ENCODE measurements at regions not wholly inside any gene's neighbourhood (a gene's known extent, or its start where the extent isn't known, plus 50 kb on each side); places are given as distances from the start of the nearest gene placed in this dataset.

DNA sequence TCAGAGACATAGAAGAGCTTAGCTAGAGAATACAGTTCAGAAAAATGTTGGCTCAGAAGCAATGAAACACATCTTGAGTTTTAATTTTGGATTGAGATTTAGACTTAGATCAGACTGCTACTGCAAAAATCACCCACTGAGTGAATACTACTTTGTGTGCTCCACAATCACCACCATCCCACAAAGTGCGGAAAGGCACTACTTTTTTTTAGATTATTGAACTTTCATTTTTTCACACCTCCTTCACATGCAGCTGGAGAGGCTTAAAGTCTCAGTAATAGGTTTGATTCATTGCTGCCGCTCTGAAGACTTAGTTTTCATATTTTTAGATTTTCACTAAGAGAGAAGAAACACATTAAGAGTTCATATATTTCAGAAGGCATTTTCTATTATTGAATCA, 289.9 kb upstream of the PRR20A start:
- DNase-seq, result no peak

DNA sequence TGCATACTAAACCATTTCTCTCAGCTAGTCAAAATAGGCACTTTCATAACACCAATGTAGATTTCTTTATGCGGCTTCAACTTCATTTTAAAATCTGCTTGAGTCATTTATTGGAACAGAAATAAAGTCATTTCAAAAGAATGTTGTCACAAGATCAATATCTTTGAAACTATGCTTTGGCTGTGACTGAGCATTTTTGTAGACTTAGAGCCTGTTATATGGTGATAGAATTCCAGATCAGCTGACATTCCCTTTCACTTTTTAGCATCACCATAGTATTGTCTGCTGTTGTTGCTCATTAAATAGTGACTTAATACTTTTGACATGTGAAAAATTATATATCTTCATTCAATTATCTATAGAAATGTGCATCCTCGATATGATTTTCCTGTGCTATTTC, 279.2 kb upstream of the PRR20A start:
- DNase-seq, result no peak

DNA sequence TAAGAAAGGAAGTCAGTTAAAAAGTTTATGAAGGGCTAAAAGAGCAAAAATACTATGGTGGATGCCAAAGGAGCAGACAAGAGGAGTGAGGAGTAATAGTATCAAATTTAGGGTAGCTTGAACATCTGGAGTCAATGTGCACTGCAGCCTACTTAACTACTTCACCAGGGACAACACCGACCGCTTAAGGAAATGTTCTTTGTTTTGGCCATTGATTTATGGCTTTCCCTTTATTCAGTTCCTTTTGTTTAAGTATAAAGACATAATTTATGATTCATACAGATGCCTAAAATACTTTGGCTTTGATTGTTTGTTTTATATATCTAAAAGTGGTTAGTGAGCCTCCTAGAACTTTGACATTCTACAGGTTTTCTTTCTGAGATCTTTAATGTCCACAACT, 276.3 kb upstream of the PRR20A start:
- DNase-seq, result no peak

DNA sequence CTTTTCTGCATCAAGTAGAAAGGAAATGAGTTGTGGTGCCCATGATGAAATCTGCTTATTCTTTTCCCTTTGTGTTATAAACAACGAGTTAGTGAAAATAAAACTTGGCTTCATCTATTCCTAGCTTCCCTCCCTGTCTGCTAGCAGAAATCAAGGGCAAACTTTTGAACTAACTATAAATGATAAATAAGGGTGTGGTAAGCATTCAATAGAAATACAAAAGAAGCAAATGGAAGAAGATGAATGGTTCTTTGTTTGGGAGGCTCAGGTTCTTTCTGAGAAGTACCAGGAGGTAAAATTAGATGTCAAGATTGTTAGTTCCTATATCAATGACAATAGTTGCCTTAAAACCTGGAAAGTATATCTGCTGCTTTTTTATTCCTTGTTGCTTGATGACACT, 275.3 kb upstream of the PRR20A start:
- no peak for DNase-seq

DNA sequence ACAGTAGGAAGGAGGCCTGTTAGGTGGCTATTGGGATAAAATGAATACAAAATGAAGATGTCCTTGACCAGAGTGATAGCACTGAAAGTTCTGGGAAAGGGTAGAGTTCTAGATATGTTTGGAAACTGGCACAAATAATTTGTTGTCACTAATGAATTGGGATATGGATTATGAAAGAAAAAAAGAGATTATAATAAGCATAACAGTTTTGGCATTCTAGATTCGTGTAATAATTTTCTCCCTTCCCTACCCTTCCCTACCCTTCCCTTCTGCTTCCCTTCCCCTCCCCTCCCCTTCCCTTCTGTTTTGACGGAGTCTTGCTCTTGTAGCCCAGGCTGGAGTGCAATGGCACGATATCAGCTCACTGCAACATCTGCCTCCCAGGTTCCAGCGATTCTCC, 271.0 kb upstream of the PRR20A start:
- no peak for DNase-seq

DNA sequence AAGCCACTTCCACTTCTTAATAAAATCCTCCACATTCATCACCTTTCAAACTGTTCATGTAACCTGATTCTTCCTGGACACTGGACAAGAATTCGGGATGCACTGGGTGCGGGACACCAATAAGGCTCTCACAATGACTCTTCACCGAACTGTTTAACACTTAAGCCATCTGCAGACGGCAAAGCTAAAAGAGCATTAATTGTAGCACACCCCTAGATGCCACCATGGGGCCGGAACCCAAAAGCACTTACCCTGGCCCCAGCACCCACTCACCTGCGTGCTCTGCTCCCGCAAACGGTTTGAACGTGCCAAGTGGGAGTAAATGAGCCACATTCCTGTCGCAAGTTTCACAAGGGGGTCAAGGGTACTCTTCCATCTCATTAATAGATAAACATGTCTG, 254.3 kb upstream of the PRR20A start:
- DNase-seq, result no peak

DNA sequence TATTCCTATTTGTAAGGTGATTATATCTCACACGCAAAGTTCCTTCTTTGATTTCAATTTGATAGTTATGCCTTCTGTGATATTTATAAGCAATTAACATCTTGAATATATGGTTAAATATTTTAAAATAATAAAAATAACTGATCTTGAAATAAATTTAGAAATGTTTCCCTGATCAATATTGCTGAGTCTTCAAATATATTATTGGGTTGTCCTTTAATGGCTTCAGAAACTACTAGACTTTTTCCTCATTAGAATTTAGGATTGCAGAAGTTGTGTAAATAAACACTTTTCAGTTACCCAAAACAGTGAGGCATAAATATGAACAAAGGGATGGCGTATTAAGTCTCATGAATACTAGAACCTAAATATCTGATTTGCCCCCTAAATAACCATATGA, 252.3 kb upstream of the PRR20A start:
- no peak for DNase-seq

DNA sequence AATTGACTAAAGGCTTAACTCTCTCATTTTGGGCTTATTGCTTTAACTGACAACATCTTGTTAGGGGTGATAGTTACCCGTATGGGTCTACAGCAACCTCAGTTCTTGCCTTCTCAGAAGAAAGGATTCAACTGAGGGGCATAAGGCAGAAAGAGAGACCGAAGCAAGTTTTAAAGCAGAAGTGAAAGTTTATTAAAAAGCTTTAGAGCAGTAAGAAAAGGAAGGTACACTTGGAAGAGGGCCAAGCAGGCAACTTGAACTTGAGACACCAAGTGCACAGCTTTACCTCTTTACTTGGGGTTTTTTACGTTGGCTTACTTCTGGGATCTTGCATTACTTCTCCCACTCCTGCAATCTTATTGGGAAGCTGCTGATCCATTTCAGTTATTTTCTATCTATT, 246.9 kb upstream of the PRR20A start:
- no peak for DNase-seq

DNA sequence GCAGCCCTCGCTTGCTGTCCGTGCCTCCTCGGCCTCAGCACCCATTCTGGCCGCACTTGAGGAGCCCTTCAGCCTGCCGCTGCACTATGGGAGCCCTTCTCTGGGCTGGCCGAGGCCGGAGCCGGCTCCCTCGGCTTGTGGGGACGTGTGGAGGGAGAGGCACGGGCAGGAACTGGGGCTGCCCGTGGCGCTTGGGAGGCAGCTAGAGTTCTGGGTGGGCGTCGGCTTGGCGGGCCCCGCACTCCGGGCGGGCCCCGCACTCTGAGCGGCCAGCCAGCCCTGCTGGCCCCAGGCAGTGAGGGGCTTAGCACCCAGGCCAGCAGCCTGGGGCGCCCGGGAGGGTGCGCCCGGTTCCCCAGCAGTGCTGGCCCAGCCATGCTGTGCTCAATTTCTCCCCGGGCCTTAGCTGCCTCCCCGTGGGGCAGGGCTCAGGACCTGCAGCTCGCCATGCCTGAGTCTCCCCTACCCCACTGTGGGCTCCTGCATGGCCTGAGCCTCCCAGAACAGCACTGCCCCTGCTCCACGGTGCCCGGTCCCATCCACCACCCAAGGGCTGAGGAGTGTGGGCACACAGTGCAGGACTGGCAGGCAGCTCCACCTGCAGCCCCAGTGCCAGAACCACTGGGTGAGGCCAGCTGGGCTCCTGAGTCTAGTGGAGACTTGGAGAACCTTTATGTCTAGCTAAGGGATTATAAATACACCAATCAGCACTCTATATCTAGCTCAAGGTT, 240.0 kb upstream of the PRR20A start:
- DNase-seq, result no peak

DNA sequence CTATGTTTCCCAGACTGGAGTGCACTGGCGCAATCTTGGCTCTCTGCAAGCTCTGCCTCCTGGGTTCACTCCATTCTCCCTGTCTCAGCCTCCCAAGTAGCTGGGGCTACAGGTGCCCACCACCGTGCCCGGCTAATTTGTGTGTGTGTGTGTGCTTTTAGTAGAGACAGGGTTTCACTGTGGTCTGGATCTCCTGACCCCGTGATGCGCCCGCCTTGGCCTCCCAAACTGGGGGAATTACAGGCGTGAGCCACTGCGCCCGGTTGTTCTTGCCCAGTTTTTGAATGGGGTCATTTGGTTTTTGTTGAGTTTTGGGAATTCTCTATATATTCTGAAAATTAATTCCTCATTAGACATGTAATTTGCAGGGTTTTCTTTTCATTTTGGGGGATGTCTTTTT, 238.4 kb upstream of the PRR20A start:
- DNase-seq, result no peak

DNA sequence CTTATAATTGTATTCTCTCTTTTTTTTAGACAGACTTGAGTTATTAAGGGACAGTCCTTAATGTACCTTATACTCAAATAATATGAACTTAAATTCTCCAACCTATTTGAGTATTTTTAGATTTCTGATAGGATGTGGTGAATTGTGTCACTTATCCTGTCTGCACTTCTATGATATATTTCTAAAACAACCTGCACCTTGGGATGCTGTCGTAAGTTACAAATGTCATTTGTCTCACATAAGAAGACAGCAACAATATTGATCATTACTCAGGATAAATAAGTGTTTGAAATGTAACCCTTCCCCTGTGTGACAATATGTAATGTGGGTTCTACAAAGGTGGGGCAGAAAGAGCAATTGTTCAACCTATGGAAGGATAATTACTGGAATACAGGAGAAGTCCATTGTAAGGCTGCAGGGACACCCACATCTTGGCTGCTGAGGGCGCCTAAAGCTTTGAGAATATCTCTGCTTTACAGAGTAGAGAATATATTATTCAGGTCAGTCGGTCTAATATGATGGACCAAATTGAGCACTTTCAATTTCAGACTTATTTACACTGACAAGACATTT, 236.9 kb upstream of the PRR20A start:
- DNase-seq, result no peak

DNA sequence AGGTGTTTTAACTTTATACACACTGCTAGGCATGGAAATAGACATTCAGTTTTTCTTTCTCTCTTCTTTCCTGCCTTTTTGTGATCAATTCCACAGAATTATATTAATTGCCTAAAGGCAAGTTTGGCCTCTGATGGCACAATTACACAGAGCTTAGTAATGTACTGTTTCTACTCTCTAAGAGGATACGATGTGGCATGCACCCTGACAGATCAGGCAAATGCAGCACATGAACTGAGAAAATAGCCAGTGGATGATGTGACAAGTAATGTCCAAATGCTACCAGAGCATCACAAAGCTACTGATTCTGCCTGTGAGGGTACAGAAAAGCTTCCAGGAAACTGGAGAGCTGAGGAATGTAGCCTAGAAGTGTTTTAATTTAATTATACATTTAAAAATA, 233.8 kb upstream of the PRR20A start:
- peak; percentile 18 for DNase-seq

DNA sequence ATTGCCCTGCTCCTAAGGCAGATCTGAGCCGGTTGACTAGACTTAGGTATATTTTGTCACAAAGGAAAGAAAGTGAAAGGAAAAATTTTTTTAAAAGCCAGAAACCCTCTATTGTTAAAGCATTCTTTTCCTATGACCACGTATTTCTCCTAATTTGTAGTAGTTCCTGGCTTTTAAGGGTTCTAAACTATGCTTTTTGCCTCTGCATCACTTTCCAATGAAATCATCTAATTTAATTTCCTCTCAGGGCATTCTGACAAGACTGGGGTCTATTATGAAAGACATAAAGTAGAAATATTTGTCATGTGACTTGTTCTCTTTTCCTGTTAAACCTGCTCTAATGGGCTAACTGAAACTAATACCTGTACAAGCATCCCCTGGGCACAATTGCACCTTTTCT, 233.0 kb upstream of the PRR20A start:
- DNase-seq, result peak; percentile 24

DNA sequence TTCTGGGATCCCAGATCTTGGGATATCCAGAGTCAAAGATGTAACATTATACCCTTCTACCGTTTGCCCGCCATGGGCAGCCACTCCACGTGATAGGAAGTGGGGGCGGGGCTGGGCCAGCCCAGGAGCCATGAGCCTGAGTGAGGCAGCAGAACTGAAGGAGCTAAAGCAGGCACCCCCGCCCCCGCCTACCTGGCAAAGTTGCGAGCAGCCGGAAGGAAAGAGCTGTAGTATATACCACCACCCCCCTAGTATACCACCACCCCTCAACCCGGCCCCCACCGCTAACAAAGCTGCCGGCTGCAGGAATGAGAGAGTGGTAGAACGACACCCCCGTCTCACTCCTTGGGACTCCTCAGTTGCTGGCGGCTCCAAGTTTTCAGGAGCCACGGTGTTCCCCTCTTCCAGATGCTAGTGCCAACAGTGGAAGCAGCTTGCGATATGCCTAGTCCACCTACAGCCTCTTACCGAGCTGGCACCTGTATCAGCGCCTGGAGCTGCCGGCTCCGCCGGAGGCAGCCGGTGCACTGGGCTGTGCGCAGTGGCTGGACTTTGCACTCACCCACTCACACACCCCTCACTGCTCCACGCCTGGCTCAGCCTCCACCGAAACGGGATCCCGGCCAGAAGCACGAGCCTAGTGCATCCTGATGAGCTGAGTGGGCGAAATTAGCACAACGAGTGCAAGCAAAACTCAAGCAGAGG, 230.7 kb upstream of the PRR20A start:
- DNase-seq, result no peak

DNA sequence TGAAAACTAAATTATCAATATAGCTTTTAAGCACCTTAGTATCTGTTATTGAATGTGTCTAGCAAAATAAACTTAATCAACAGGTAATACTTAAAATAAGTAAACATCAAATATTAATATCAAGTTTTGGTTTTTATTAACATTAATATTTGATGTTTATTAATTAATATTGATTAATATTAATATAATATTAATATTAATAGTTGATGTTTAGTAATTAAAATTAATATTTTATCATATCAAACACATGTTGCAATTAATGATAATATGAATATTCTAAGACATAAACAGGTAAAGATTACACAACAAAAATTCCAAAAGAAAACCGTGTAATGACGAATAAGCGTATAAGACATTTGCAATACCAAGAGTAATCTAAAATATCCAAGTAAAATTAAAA, 222.8 kb upstream of the PRR20A start:
- DNase-seq, result no peak

DNA sequence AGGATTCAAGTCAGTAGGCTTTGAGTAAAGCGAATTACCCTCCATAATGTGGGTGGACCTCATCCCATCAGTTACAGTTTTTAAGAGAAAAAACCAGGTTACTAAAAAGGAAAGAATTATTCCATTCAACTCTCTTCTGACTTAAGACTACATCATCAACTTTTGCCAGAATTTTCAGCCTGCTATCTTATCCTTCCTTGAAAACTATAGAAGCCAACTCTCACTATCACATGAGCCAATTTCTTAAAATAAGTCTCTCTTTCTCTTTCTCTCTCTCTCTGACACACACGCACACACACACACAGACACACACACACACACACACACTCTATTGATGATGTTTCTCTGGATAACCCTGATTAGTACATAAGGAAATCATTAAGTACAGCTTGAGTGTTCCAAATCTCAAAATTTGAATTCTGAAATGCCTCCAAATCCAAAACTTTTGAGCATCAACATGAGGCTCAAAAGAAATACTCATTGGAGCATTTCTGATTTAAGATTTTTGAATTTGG, 217.0 kb upstream of the PRR20A start:
- no peak for DNase-seq

DNA sequence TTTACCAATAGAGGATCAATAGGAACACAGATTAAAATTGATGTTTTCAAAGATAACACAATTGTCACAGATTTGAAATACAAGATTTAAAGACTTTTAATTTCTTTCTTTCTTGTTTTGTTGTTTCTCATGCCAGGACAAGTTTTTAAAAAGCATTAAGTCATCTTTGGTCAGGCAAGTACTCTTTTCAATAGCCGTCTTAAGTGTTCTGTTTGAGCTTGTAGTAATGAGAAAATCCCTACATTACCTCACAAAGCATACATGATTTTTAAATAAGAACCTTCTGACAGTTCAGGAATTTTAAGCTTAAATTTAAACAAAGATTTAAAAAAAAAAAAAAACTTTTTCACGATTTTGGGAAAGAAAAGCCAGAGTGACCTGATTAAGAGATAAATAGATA, 216.3 kb upstream of the PRR20A start:
- DNase-seq, result no peak

DNA sequence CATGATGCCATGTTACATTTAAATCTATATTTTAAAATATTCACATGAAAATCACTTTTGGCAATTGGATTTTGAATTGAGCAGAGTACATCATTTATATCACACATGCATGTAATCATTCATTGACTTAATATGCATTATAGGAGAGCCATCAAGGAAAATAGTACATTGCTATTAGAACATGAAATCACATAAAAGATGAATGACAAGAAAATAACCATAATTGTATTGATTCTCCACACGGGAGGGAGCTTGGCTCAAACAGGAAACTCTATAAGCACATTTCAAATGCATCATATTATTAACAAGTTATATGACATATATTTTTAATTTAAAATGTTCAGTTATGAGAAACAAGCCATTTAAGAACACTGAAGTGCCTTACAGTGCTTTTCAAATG, 208.6 kb upstream of the PRR20A start:
- no peak for DNase-seq

DNA sequence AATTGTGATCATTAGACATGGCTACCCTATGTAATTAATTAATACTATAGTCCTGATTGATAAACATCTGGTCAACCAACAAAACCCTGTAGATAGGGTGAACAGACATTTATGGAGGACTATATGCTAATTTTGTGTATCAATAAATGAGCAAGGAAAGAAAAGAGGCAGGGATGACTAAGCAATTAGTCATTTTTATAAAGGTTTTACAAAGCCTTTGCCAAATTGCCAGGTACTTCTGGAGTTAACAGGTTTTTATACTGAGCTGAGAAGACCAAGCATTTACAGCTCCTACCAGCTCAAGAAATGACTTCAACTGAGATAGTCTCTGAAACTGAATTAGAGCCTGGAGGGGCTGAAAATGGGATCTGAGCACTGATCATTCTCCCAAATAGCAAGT, 186.8 kb upstream of the PRR20A start:
- DNase-seq, result no peak

DNA sequence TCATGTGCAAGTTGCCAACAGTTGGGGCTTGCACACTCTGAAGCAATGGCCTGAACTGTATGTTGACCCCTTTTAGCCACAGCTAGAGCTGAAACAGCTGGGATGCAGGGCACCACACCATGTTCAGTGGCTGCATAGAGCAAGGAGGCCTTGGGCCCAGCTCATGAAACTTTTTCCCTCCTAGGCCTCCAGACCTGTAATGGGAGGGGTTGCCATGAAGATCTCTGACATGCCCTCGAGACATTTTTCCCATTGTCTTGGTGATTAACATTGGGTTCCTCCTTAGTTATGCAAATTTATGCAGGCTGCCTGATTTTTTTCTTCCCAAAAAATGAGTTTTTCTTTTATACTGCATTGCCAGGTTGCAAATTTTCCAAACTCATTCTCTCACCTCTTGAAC, 165.1 kb upstream of the PRR20A start:
- DNase-seq, result no peak

DNA sequence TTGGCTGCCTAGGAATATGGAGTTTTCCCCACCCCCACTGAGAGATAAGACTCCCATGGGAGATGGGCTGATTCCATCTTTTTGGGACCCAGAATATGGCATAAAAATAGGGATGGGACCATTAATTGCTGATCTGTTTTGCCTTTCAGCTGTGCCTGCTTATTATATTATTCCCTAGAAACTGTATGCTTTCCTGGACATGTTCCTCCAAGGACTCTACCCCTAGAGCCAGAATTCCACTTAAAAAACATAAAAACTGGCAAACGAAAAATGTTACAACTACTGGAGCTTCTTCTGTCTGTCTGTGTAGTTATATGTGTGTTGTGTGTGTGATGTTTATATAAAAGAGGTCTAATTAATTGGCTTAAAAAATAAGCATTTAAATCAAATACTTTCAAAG, 159.9 kb upstream of the PRR20A start:
- no peak for DNase-seq

DNA sequence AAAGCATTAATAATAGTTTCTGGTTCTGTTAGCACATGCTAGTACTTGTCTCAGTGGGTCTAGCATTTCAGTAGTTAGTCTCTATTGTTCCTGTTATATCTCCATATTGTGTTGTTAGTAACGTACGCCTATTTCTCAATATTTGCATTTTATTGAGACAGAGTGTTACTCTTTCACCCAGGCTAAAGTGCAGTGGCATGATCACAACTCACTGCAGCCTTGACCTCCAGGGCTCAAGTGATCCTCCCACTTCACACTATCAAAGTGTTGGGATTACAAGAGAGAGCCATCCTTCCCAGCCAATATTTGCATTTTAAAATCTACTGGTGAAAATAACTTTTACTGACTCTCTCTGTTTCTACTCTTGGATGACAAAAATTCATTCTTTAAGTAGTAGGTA, 154.6 kb upstream of the PRR20A start:
- no peak for DNase-seq

DNA sequence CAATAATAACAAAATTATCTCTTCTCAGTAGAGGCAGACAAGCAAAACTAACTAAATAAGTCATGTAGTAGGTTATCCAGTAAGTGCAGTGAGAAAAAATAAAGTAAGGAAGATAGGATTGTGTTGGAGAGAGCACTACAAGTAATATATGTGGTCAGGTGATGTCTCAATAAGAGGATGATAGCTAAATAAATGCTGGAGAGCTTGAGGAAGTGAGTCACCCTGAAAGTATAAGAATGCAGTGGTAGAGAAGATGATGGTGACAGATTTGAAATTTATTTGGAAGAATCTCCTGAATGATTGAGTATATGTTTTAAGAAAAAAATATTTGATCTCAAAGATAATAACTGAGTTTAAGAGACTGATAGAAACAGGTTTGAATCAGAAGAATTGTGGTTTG, 152.2 kb upstream of the PRR20A start:
- DNase-seq, result no peak

DNA sequence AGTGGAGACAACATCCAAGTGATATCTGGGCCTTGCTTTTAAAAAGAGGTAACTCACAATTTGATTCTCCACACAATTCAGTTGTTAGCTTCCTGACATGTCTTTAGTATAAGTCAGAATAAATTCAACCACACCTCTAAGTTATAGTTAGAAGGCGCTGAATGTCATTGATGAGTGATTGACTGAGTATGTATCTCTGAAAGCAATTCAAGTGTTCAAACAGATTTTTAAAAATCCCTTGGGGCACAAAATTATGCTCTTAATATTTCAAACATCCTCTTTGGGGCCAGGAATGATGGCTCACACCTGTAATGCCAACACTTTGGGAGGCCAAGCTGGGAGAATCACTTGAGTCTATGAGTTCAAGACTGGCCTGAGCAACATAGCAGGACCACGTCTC, 137.0 kb upstream of the PRR20A start:
- no peak for DNase-seq
